ENCODE measurements at regions not wholly inside any gene's neighbourhood (a gene's known extent, or its start where the extent isn't known, plus 50 kb on each side); places are given as distances from the start of the nearest gene placed in this dataset.

DNA sequence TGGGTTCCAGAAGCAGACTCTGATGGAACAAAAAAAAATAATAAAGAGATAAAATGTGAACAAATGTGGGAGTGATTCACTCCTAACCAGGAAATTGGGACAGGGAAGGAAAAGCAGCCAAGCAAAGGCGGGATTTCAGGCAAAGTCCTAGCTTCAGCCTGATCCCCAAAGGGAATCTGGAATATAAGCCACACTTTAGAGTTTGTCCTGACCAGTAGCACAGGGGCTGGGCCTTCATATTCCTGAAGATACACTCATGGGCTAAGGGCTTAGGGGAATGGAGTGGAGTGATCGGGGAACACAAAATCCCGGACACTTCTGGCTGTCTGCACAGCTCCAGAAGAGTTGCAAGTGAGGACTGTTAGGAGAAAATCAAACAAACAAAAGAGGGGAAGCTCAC, 135.0 kb upstream of the COL8A1 start:
- no peaks in the 10 kb centered on the region for H3K9me3 ChIP-seq
- H3K4me1 ChIP-seq = no peaks in the 10 kb centered on the region
- no peak overlapping the region for H3K4me3 ChIP-seq
- H3K27me3 ChIP-seq = no peaks in the 10 kb centered on the region
- intact Hi-C loops (cut with DNase I; ENCODE audit: low total_unique reads) = no loop called here
- TF ChIP-seq, protein P1, sequence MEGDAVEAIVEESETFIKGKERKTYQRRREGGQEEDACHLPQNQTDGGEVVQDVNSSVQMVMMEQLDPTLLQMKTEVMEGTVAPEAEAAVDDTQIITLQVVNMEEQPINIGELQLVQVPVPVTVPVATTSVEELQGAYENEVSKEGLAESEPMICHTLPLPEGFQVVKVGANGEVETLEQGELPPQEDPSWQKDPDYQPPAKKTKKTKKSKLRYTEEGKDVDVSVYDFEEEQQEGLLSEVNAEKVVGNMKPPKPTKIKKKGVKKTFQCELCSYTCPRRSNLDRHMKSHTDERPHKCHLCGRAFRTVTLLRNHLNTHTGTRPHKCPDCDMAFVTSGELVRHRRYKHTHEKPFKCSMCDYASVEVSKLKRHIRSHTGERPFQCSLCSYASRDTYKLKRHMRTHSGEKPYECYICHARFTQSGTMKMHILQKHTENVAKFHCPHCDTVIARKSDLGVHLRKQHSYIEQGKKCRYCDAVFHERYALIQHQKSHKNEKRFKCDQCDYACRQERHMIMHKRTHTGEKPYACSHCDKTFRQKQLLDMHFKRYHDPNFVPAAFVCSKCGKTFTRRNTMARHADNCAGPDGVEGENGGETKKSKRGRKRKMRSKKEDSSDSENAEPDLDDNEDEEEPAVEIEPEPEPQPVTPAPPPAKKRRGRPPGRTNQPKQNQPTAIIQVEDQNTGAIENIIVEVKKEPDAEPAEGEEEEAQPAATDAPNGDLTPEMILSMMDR (IDR thresholded peaks at IDR 0.05) = no peak
- no peak for TF ChIP-seq POLR2A (IDR thresholded peaks at IDR 0.05)
- peak in 1 of 2 donors; percentile 35 for DNase-seq
- H3K27ac ChIP-seq = peak overlapping the region; percentile 8 to 41
- no peaks in the 10 kb centered on the region for H3K36me3 ChIP-seq

DNA sequence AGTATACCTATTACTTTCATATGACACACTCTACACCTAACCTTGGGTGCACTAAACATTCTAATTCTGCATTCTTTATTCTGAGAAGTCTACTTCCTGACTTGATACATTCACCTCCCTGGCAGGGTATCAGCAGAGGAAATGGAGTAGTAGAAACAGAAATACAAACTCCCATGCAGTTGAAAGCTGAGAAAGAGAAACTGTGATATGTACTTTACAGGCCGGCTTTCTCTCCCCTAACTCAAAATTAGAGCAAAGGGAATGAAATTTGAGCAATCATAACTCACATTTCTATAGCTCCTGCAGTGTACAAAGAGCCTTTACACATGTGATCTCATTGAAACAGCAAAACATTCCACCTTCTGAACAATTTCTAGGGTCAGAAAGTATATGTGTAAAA, 135.5 kb upstream of the COL8A1 start:
- no peak for TF ChIP-seq POLR2A (IDR thresholded peaks at IDR 0.05)
- TF ChIP-seq, protein P1 (IDR thresholded peaks at IDR 0.05) = no peak
- H3K27ac ChIP-seq = peak overlapping the region; percentile 8 to 41
- no peak for DNase-seq
- no peaks in the 10 kb centered on the region for H3K36me3 ChIP-seq
- no peaks in the 10 kb centered on the region for H3K9me3 ChIP-seq
- intact Hi-C loops (cut with DNase I; ENCODE audit: low total_unique reads) = no loop called here
- H3K27me3 ChIP-seq = no peaks in the 10 kb centered on the region
- no peaks in the 10 kb centered on the region for H3K4me1 ChIP-seq
- no peak overlapping the region for H3K4me3 ChIP-seq

DNA sequence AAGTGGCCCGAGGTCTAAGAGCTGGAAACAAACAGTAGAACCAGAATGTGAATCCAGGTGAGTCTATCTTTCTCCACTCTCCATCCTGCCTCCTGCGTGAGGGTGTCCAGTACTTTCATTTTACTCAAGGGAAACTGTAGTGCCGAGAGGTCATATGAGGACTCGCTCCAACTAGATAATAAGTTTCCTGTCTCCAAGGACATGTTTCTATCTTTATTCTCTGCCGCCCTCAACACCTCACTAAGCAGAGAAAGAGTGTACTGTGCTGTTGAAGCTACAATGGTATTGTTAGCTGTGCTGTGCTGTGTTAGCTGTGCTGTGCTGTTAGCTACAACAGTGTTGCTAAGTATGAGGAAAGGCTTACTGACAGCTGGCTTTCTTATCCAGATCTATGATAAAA, 137.9 kb upstream of the COL8A1 start:
- TF ChIP-seq, protein P1 (IDR thresholded peaks at IDR 0.05) = no peak
- TF ChIP-seq POLR2A (IDR thresholded peaks at IDR 0.05) = no peak
- Histone ChIP-seq H3K27me3 (no peaks in the 10 kb centered on the region), H3K36me3 (no peaks in the 10 kb centered on the region), H3K9me3 (no peaks in the 10 kb centered on the region), H3K4me1 (no peaks in the 10 kb centered on the region), H3K4me3 (no peak overlapping the region), H3K27ac (no peak overlapping the region)
- DNase-seq = no peak
- intact Hi-C loops (cut with DNase I; ENCODE audit: low total_unique reads) = no loop called here

DNA sequence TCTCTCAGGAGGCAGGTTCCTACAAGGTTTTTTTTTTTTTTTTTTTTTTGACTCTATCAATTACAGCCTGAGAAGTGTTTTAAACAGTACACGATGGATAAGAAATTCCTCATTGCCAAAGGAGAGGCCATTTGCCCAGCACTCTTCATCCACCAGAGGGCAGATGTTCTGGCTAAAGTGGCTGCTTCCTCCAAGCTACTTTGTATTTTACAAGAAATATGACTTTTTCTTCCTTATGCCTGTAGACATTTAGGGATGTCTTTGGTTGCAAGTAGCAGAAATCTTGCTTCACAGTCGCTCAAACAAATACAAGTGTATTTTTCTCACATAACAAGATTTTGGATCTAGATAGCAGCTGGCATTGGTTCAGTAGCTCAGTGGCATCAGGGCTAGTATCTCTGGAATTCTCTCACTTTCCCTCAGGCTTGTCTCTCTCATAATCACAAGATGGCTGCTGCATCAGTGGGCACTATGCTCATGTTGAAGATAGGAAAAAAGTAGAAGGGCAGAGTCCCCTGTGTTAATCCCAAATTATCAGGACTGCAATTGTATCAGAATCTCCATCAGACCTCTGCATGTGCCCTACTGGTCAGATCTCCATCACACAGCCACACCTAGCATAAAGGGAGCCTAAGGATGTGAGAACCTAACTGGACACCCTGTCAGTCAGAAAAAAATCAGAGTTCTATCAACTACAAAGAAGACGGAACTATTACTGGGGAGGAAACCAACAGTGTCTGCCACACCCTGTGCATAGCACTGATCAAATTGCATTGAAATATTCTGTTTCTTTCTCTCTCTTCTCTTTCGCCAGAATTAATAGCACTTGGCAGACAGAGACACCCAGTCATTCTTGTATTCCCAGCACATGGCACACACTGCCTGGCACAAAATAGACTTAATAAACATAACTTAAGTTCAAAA, 138.9 kb upstream of the COL8A1 start:
- Histone ChIP-seq H3K4me3 (no peak overlapping the region), H3K27me3 (no peaks in the 10 kb centered on the region), H3K4me1 (no peaks in the 10 kb centered on the region), H3K27ac (no peak overlapping the region), H3K9me3 (no peaks in the 10 kb centered on the region), H3K36me3 (no peaks in the 10 kb centered on the region)
- TF ChIP-seq, protein P1 (IDR thresholded peaks at IDR 0.05) = peak; percentile 33 to 49 (median 35)
- TF ChIP-seq POLR2A (IDR thresholded peaks at IDR 0.05) = no peak
- DNase-seq = peak in 1 of 2 donors; percentile 32
- intact Hi-C loops (cut with DNase I; ENCODE audit: low total_unique reads) = no loop called here

DNA sequence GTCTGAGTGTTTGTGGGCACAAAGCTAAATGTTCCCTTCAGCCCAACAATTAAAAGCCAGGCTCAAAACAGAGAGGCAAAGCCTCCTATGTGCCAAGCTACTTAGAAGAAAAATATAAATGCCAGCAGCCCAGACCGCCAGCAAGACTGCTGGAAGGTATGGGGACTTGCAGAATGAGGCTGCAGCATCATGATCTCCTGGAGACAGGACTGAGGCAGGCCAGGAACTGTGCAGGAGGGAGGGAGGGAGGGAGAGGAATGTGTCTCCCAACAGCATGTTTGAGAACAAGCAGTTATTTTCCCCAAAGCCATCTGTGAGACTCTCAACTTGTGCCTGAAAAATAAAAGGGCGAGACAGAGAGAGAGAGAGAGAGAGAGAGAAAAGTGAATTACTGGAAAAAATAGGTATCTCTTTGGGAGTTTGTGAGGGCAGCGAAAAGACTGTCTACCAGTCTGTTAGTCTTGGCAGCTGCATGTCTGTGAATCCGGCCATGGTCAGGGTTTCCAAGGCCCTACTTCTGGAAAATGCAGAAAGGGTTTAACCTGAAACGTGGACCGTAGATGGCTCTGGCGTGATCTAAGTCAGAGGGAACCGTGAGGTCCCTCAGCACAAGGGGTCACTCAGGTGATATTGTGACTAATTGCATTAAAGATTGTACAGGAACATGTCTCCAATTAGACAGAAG, 139.7 kb upstream of the COL8A1 start:
- H3K9me3 ChIP-seq = no peaks in the 10 kb centered on the region

More for the DNA sequence above, 139.7 kb upstream of the COL8A1 start:
- no peaks in the 10 kb centered on the region for H3K36me3 ChIP-seq
- intact Hi-C loops (cut with DNase I; ENCODE audit: low total_unique reads) = no loop called here
- no peak overlapping the region for H3K4me3 ChIP-seq
- H3K27me3 ChIP-seq = no peaks in the 10 kb centered on the region
- no peaks in the 10 kb centered on the region for H3K4me1 ChIP-seq
- TF ChIP-seq POLR2A (IDR thresholded peaks at IDR 0.05) = no peak
- TF ChIP-seq, protein P1 (IDR thresholded peaks at IDR 0.05) = no peak
- no peak for DNase-seq
- no peak overlapping the region for H3K27ac ChIP-seq

All from uterus (tissue), 3 donors.